Right atrium auricular region (tissue), 2 donors: ENCODE measurements at regions not wholly inside any gene's neighbourhood (a gene's known extent, or its start where the extent isn't known, plus 50 kb on each side); places are given as distances from the start of the nearest gene placed in this dataset.

Experiments used
- DNase-seq: peaks from one replicate; pipeline ENCODE4 v3.0.0-alpha.2; 2019; ENCODE audit warnings: low spot score
- H3K27ac ChIP-seq, 2 donors: fragments of 200-600 bp; sonication (generic); 1 replicate in 1 of 2; 2 replicates in 1 of 2; pipeline ENCODE4 v1.5.1; 2016 to 2019
- H3K27me3 ChIP-seq, 2 donors: fragments of 200-600 bp; sonication (generic); one replicate each; pipeline versions ENCODE4 v1.5.1 to v1.6.0; 2017 to 2019
- H3K36me3 ChIP-seq: fragments of 200-600 bp; sonication (generic); one replicate; pipeline ENCODE4 v1.5.1; 2016
- H3K4me1 ChIP-seq, 2 donors: fragments of 200-600 bp; sonication (generic); one replicate each; pipeline versions ENCODE4 v1.5.1 to v1.6.0; 2017 to 2019
- H3K4me3 ChIP-seq, 2 donors: fragments of 200-600 bp; sonication (generic); 1 replicate in 1 of 2; 2 replicates in 1 of 2; pipeline ENCODE4 v1.5.1; 2017 to 2019; ENCODE audit warnings: mild to moderate bottlenecking in 1 of 2, moderate library complexity in 1 of 2
- H3K9me3 ChIP-seq, 2 donors: fragments of 200-600 bp; sonication (generic); one replicate each; pipeline ENCODE4 v1.5.1; 2019
- CTCF ChIP-seq, 2 donors: fragments of 200-600 bp; sonication (generic); IDR thresholded peaks; one replicate each; pipeline ENCODE4 v1.5.1; 2019; ENCODE audit warnings: antibody characterized with exemption in 2 of 2

- no peak for DNase-seq
- Histone ChIP-seq H3K4me3 (no peak overlapping the region), H3K4me1 (no peaks in the 10 kb centered on the region), H3K9me3 (no peaks in the 10 kb centered on the region), H3K27ac (no peak overlapping the region), H3K27me3 (no peaks in the 10 kb centered on the region), H3K36me3 (no peaks in the 10 kb centered on the region)
- TF ChIP-seq CTCF (IDR thresholded peaks at IDR 0.05), result no peak
Measured at GRCh38 chr13:80204642-80205041, 136.3 kb downstream of the SPRY2 start.

GRCh38 chr13:80203496-80203895 is 137.4 kb downstream of the SPRY2 start:
- no peak for DNase-seq
- no peak for TF ChIP-seq CTCF (IDR thresholded peaks at IDR 0.05)

GRCh38 chr13:80201694-80202468 is 139.0 kb downstream of the SPRY2 start:
- no peak for DNase-seq
- no peaks in the 10 kb centered on the region for H3K36me3 ChIP-seq
- no peak overlapping the region for H3K4me3 ChIP-seq
- no peak for TF ChIP-seq CTCF (IDR thresholded peaks at IDR 0.05)
- no peak overlapping the region for H3K27ac ChIP-seq
- no peaks in the 10 kb centered on the region for H3K27me3 ChIP-seq
- H3K4me1 ChIP-seq, result no peaks in the 10 kb centered on the region
- H3K9me3 ChIP-seq, result no peaks in the 10 kb centered on the region

More at GRCh38 chr13:80203496-80203895, 137.4 kb downstream of the SPRY2 start:
- Histone ChIP-seq H3K36me3 (no peaks in the 10 kb centered on the region), H3K27ac (no peak overlapping the region), H3K9me3 (no peaks in the 10 kb centered on the region), H3K27me3 (no peaks in the 10 kb centered on the region), H3K4me3 (no peak overlapping the region), H3K4me1 (no peaks in the 10 kb centered on the region)

GRCh38 chr13:80199585-80200292 is 141.2 kb downstream of the SPRY2 start:
- H3K4me1 ChIP-seq, result no peaks in the 10 kb centered on the region
- no peak overlapping the region for H3K27ac ChIP-seq
- H3K27me3 ChIP-seq, result no peaks in the 10 kb centered on the region
- no peaks in the 10 kb centered on the region for H3K36me3 ChIP-seq
- no peaks in the 10 kb centered on the region for H3K9me3 ChIP-seq
- no peak overlapping the region for H3K4me3 ChIP-seq
- no peak for TF ChIP-seq CTCF (IDR thresholded peaks at IDR 0.05)
- no peak for DNase-seq

- no peak for TF ChIP-seq CTCF (IDR thresholded peaks at IDR 0.05)
- Histone ChIP-seq H3K27me3 (no peaks in the 10 kb centered on the region), H3K9me3 (no peaks in the 10 kb centered on the region), H3K36me3 (no peaks in the 10 kb centered on the region), H3K27ac (no peak overlapping the region), H3K4me1 (no peaks in the 10 kb centered on the region), H3K4me3 (no peak overlapping the region)
- DNase-seq, result no peak
Measured at GRCh38 chr13:80199067-80199466, 141.9 kb downstream of the SPRY2 start.
